ENCODE measurements at regions not wholly inside any gene's neighbourhood (a gene's known extent, or its start where the extent isn't known, plus 50 kb on each side); places are given as distances from the start of the nearest gene placed in this dataset.

DNA sequence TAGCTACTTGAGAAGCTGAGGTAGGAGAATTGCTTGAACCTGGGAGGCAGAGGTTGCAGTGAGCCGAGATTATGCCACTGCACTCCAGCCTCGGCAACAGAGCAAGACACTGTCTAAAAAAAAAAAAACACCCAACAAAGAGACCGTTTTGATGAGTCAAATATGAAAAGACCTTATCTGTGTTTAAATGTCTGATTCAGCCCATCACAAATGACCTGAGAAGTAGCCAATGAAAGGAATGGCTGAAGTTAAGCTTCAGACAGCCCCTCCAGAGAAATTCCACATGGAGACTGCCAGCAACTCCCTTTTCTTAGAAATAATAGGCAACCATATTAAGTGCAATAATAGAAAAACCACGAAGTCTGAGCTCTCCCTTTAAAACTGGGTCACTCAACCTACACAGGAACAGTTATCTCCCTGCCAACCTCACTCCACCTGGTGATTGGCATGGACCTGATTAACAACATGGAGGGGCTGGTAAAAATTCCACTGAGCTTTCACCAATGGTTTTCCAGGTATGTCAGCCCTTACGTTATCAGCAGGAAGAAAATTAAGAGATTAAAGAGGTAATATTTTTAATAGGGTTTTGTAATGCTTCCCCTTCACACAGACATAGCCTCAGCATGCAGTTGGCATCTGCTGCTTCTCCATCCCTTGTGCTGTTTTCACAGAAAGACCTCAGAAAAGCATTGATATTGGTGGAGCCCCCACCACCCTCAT is 238.1 kb upstream of the STT3B start:
- TF ChIP-seq, protein P1, sequence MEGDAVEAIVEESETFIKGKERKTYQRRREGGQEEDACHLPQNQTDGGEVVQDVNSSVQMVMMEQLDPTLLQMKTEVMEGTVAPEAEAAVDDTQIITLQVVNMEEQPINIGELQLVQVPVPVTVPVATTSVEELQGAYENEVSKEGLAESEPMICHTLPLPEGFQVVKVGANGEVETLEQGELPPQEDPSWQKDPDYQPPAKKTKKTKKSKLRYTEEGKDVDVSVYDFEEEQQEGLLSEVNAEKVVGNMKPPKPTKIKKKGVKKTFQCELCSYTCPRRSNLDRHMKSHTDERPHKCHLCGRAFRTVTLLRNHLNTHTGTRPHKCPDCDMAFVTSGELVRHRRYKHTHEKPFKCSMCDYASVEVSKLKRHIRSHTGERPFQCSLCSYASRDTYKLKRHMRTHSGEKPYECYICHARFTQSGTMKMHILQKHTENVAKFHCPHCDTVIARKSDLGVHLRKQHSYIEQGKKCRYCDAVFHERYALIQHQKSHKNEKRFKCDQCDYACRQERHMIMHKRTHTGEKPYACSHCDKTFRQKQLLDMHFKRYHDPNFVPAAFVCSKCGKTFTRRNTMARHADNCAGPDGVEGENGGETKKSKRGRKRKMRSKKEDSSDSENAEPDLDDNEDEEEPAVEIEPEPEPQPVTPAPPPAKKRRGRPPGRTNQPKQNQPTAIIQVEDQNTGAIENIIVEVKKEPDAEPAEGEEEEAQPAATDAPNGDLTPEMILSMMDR (optimal IDR thresholded peaks at IDR 0.05 in 1 of 3, IDR thresholded peaks at IDR 0.05 in 1 of 3, conservative IDR thresholded peaks at IDR 0.05 in 1 of 3; ENCODE audit: extremely low read depth in 1 of 3, insufficient read depth in 2 of 3, low read length in 3 of 3): no peak
- no peak for TF ChIP-seq EZH2 (IDR thresholded peaks at IDR 0.05; ENCODE audit: low read length)
- Histone ChIP-seq H3K9me3 (ENCODE audit: control insufficient read depth, low read depth, low read length) (no peaks in the 10 kb centered on the region), H3K27me3 (ENCODE audit: control insufficient read depth, extremely low read depth, insufficient read depth, low read length) (no peaks in the 10 kb centered on the region), H2AFZ (ENCODE audit: control insufficient read depth, low read length) (no peak overlapping the region), H3K36me3 (ENCODE audit: control insufficient read depth in 2 of 2, extremely low read depth in 1 of 2, insufficient read depth in 2 of 2, low read length in 2 of 2) (no peaks in the 10 kb centered on the region), H4K20me1 (ENCODE audit: control insufficient read depth, extremely low read depth, insufficient read depth, low read length) (no peaks in the 10 kb centered on the region), H3K4me3 (ENCODE audit: control insufficient read depth in 2 of 3, extremely low read depth in 1 of 3, insufficient read depth in 2 of 3, low read depth in 1 of 3, low read length in 3 of 3) (no peak overlapping the region), H3K4me2 (ENCODE audit: control insufficient read depth, extremely low read depth, insufficient read depth, low read depth, low read length) (no peak overlapping the region), H3K27ac (ENCODE audit: control insufficient read depth, insufficient read depth, low read length) (no peak overlapping the region), H3K9ac (ENCODE audit: control insufficient read depth, extremely low read depth, insufficient read depth, low read length) (no peak overlapping the region), H3K4me1 (ENCODE audit: control insufficient read depth, extremely low read depth, insufficient read depth, low read length) (peaks cover 28% of the 10 kb centered on the region), H3K9me1 (ENCODE audit: control insufficient read depth, extremely low read depth, insufficient read depth, low read length) (no peaks in the 10 kb centered on the region), H3K79me2 (ENCODE audit: control insufficient read depth, insufficient read depth, low read length) (no peaks in the 10 kb centered on the region)
- DNase-seq (ENCODE audit: low read depth, low spot score): no peak
- dilution Hi-C loops (cut with MboI; ENCODE audit: extremely low pct_ligation_motif_present, low sequenced_read_pairs): no loop called here
- no peak for FAIRE-seq

DNA sequence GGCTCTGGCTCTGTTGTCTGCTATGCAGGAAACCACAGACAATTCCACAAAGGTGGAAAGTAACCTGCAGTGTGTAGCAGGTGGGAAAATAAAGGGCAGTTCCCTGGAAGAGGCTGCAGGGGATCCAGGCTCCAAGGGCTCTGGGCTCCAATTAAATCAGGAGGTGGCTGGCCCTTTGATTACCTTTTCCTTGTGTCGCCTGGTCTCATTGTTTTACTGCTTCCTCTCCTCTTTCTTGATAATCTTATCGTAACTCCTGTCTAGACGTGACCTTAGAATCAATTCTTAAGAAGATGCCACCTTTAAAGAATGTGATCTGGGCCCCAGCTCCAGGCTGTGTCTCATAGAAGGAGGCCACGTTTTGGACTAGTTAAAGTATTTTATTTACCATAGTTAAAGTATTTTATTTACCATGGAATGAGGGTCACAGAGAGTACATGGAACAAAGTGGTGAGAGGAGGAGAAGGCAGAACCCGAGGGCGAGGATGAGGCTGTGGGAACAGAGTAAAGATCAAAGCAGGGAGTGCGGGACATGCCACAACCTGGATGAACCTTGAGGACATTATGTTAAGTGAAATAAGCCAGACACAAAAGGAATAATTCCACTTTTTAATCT is 237.5 kb upstream of the STT3B start:
- Histone ChIP-seq H4K20me1 (ENCODE audit: control insufficient read depth, extremely low read depth, insufficient read depth, low read length) (no peaks in the 10 kb centered on the region), H3K9me1 (ENCODE audit: control insufficient read depth, extremely low read depth, insufficient read depth, low read length) (no peaks in the 10 kb centered on the region), H3K79me2 (ENCODE audit: control insufficient read depth, insufficient read depth, low read length) (no peaks in the 10 kb centered on the region), H2AFZ (ENCODE audit: control insufficient read depth, low read length) (no peak overlapping the region), H3K27me3 (ENCODE audit: control insufficient read depth, extremely low read depth, insufficient read depth, low read length) (no peaks in the 10 kb centered on the region), H3K36me3 (ENCODE audit: control insufficient read depth in 2 of 2, extremely low read depth in 1 of 2, insufficient read depth in 2 of 2, low read length in 2 of 2) (no peaks in the 10 kb centered on the region), H3K27ac (ENCODE audit: control insufficient read depth, insufficient read depth, low read length) (no peak overlapping the region), H3K4me1 (ENCODE audit: control insufficient read depth, extremely low read depth, insufficient read depth, low read length) (peaks cover 23% of the 10 kb centered on the region), H3K4me3 (ENCODE audit: control insufficient read depth in 2 of 3, extremely low read depth in 1 of 3, insufficient read depth in 2 of 3, low read depth in 1 of 3, low read length in 3 of 3) (no peak overlapping the region), H3K9ac (ENCODE audit: control insufficient read depth, extremely low read depth, insufficient read depth, low read length) (no peak overlapping the region), H3K9me3 (ENCODE audit: control insufficient read depth, low read depth, low read length) (no peaks in the 10 kb centered on the region), H3K4me2 (ENCODE audit: control insufficient read depth, extremely low read depth, insufficient read depth, low read depth, low read length) (no peak overlapping the region)
- DNase-seq (ENCODE audit: low read depth, low spot score) (no peak), FAIRE-seq (no peak)
- dilution Hi-C loops (cut with MboI; ENCODE audit: extremely low pct_ligation_motif_present, low sequenced_read_pairs): no loop called here
- TF ChIP-seq EZH2 (IDR thresholded peaks at IDR 0.05; ENCODE audit: low read length): no peak
- TF ChIP-seq, protein P1 (optimal IDR thresholded peaks at IDR 0.05 in 1 of 3, IDR thresholded peaks at IDR 0.05 in 1 of 3, conservative IDR thresholded peaks at IDR 0.05 in 1 of 3; ENCODE audit: extremely low read depth in 1 of 3, insufficient read depth in 2 of 3, low read length in 3 of 3): no peak

Measured in keratinocyte (primary cell).